Suprapubic skin (tissue), 3 donors: ENCODE measurements at regions not wholly inside any gene's neighbourhood (a gene's known extent, or its start where the extent isn't known, plus 50 kb on each side); places are given as distances from the start of the nearest gene placed in this dataset.

Source experiments
- EP300 ChIP-seq: sonication (generic); formaldehyde crosslinking; IDR thresholded peaks from one replicate; pipeline ENCODE4 v1.6.1; 2017; ENCODE audit warnings: antibody characterized with exemption
- POLR2A ChIP-seq, 2 donors: fragments of 450-650 bp; IDR thresholded peaks; one replicate each; pipeline ENCODE4 v1.6.1; 2017; ENCODE audit warnings: antibody characterized with exemption in 2 of 2, mild to moderate bottlenecking in 2 of 2, moderate library complexity in 2 of 2
- TF ChIP-seq, protein P1 (sequence below), 2 donors: fragments of 200-600 bp in 1 of 2; fragments of 450-650 bp in 1 of 2; sonication (generic) in 1 of 2; IDR thresholded peaks; one replicate each; pipeline ENCODE4 v1.5.1; 2016 to 2019; ENCODE audit warnings: antibody characterized with exemption in 2 of 2, mild to moderate bottlenecking in 1 of 2, moderate library complexity in 1 of 2

DNA sequence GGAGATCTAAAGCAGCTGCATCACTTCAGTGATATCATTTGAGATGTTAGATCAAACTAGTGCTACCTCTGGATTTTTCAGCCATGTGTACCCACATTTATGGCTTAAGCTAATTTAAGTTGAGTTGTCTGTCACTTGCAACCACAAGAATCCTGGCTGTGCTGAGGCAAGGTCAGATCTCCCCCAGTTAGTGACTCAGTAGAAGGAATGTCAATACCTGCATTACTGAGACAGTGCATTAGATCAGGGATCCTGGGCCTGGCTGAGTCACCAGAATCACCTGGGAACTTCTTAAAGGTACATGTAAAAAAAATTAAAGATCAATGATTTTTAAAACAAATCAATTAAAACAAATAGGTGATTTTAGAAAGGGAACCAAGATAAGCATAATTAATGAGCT, 84.6 kb upstream of the GRIN2B start:
- TF ChIP-seq, protein P1, sequence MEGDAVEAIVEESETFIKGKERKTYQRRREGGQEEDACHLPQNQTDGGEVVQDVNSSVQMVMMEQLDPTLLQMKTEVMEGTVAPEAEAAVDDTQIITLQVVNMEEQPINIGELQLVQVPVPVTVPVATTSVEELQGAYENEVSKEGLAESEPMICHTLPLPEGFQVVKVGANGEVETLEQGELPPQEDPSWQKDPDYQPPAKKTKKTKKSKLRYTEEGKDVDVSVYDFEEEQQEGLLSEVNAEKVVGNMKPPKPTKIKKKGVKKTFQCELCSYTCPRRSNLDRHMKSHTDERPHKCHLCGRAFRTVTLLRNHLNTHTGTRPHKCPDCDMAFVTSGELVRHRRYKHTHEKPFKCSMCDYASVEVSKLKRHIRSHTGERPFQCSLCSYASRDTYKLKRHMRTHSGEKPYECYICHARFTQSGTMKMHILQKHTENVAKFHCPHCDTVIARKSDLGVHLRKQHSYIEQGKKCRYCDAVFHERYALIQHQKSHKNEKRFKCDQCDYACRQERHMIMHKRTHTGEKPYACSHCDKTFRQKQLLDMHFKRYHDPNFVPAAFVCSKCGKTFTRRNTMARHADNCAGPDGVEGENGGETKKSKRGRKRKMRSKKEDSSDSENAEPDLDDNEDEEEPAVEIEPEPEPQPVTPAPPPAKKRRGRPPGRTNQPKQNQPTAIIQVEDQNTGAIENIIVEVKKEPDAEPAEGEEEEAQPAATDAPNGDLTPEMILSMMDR (IDR thresholded peaks at IDR 0.05) = no peak
- no peak for TF ChIP-seq EP300
- TF ChIP-seq POLR2A (IDR thresholded peaks at IDR 0.05) = no peak
